Spleen (tissue), 11 donors: ENCODE measurements at regions not wholly inside any gene's neighbourhood (a gene's known extent, or its start where the extent isn't known, plus 50 kb on each side); places are given as distances from the start of the nearest gene placed in this dataset.

Source experiments
- DNase-seq: peaks from one replicate; pipeline ENCODE4 v3.0.0-alpha.2; 2020
- H3K27ac ChIP-seq, 8 donors: fragments of 200-600 bp; sonication (generic) in 7 of 8; 1 replicate in 4 of 8; 2 replicates in 4 of 8; pipeline versions ENCODE4 v1.5.0 to v1.8.0; 2016 to 2021; ENCODE audit warnings: inconsistent platforms in 4 of 8, mild to moderate bottlenecking in 4 of 8, moderate library complexity in 1 of 8
- H3K27me3 ChIP-seq, 7 donors: fragments of 200-600 bp; sonication (generic) in 6 of 7; replicated peaks in 1 of 7; 1 replicate in 4 of 7; 2 replicates in 3 of 7; pipeline versions ENCODE4 v1.5.0 to v1.8.0; 2016 to 2021; ENCODE audit warnings: inconsistent platforms in 3 of 7, mild to moderate bottlenecking in 1 of 7
- H3K36me3 ChIP-seq, 6 donors: fragments of 200-600 bp; sonication (generic) in 5 of 6; 1 replicate in 4 of 6; 2 replicates in 2 of 6; pipeline versions ENCODE4 v1.5.0 to v1.8.0; 2016 to 2021; ENCODE audit warnings: inconsistent platforms in 2 of 6
- H3K4me1 ChIP-seq, 6 donors: fragments of 200-600 bp; sonication (generic) in 5 of 6; 1 replicate in 3 of 6; 2 replicates in 3 of 6; pipeline versions ENCODE4 v1.5.0 to v1.8.0; 2016 to 2021; ENCODE audit warnings: inconsistent platforms in 3 of 6
- H3K4me3 ChIP-seq, 8 donors: fragments of 200-600 bp; sonication (generic) in 7 of 8; 1 replicate in 4 of 8; 2 replicates in 4 of 8; pipeline versions ENCODE4 v1.5.0 to v1.8.0; 2016 to 2021; ENCODE audit warnings: inconsistent platforms in 4 of 8, mild to moderate bottlenecking in 4 of 8, moderate library complexity in 2 of 8
- H3K9me3 ChIP-seq, 8 donors: fragments of 200-600 bp; sonication (generic) in 7 of 8; 1 replicate in 4 of 8; 2 replicates in 4 of 8; pipeline versions ENCODE4 v1.5.0 to v1.8.0; 2016 to 2021; ENCODE audit warnings: inconsistent platforms in 4 of 8
- CTCF ChIP-seq, 11 experiments: fragments of 200-600 bp in 7 of 11; fragments of 450-650 bp in 4 of 11; sonication (generic) in 4 of 11; IDR thresholded peaks in 8 of 11; conservative IDR thresholded peaks in 3 of 11; 1 replicate in 7 of 11; 2 replicates in 4 of 11; pipeline versions ENCODE4 v1.4.0 to v1.8.0; 2016 to 2021; ENCODE audit warnings: antibody characterized with exemption in 11 of 11, inconsistent platforms in 4 of 11, mild to moderate bottlenecking in 1 of 11
- POLR2A ChIP-seq, 3 donors: fragments of 450-650 bp; IDR thresholded peaks; one replicate each; pipeline ENCODE4 v1.5.1; 2017; ENCODE audit warnings: antibody characterized with exemption in 3 of 3, mild to moderate bottlenecking in 1 of 3
- POLR2AphosphoS5 ChIP-seq, 3 donors: sonication (generic); formaldehyde crosslinking; IDR thresholded peaks; one replicate each; pipeline ENCODE4 v1.5.1; 2017; ENCODE audit warnings: antibody characterized with exemption in 3 of 3
- WGBS, 5 donors: extraction: QIAGEN DNeasy Blood & Tissue Kit in 3 of 5; methylation state at CpG; one replicate each; pipeline versions ENCODE4 v1.1.5 to v1.1.7; 2013 to 2018; 5-methylcytosine and 5-hydroxymethylcytosine counted together
- intact Hi-C: fragments of 100-400 bp; cut with DNase I; formaldehyde crosslinking; loops from one replicate; pipeline ENCODE4 v1.15.0; 2023; ENCODE audit warnings: low total_unique reads
- donor health status: healthy with polysubstance abuse.
- donor health status: DM: no; HTN: no; CAD: no; lungs with moderate emphysema.
- donor health status: DM: no; HTN: no; CAD: no.
- donor health status: Bipolar disorder and iron deficiency.
- donor health status: healthy.
- donor health status: DM: no; HTN: no; CAD: no.
- donor health status: DM: yes; HTN: yes; CAD: no.

- H3K4me1 ChIP-seq = no peaks in the 10 kb centered on the region
- no peaks in the 10 kb centered on the region for H3K36me3 ChIP-seq
- DNase-seq = no peak
- no peaks in the 10 kb centered on the region for H3K27me3 ChIP-seq
- no peaks in the 10 kb centered on the region for H3K9me3 ChIP-seq
- 83 to 98% (median 87%) methylated on average over 3 of the region's 3 CpGs for WGBS, 5 donors
- TF ChIP-seq POLR2A (IDR thresholded peaks at IDR 0.05) (no peak), CTCF (IDR thresholded peaks at IDR 0.05 in 8 of 11, conservative IDR thresholded peaks at IDR 0.05 in 3 of 11) (no peak), POLR2AphosphoS5 (IDR thresholded peaks at IDR 0.05) (no peak)
- no peak overlapping the region for H3K27ac ChIP-seq
- H3K4me3 ChIP-seq = no peak overlapping the region
- intact Hi-C loops = no loop called here
Measured at GRCh38 chr3:59117396-59117795, 67.6 kb upstream of the CFAP20DC start.

GRCh38 chr3:59116233-59116537 is 66.4 kb upstream of the CFAP20DC start:
- intact Hi-C loops = no loop called here
- H3K9me3 ChIP-seq = no peaks in the 10 kb centered on the region
- no peak for DNase-seq
- H3K36me3 ChIP-seq = no peaks in the 10 kb centered on the region
- TF ChIP-seq POLR2A (IDR thresholded peaks at IDR 0.05) = no peak
- TF ChIP-seq POLR2AphosphoS5 (IDR thresholded peaks at IDR 0.05) = no peak
- H3K4me1 ChIP-seq = no peaks in the 10 kb centered on the region
- no peak overlapping the region for H3K27ac ChIP-seq
- no peak overlapping the region for H3K4me3 ChIP-seq
- 63 to 88% (median 73%) methylated on average over 2 of the region's 2 CpGs for WGBS, 5 donors
- no peaks in the 10 kb centered on the region for H3K27me3 ChIP-seq

- no peak overlapping the region for H3K4me3 ChIP-seq
- H3K9me3 ChIP-seq = no peaks in the 10 kb centered on the region
- no peaks in the 10 kb centered on the region for H3K27me3 ChIP-seq
- no peak overlapping the region for H3K27ac ChIP-seq
- intact Hi-C loops = no loop called here
- no peaks in the 10 kb centered on the region for H3K4me1 ChIP-seq
- no peak for DNase-seq
- no peaks in the 10 kb centered on the region for H3K36me3 ChIP-seq
- TF ChIP-seq POLR2AphosphoS5 (IDR thresholded peaks at IDR 0.05) = no peak
- TF ChIP-seq POLR2A (IDR thresholded peaks at IDR 0.05) = no peak
- no peak for TF ChIP-seq CTCF (IDR thresholded peaks at IDR 0.05 in 8 of 11, conservative IDR thresholded peaks at IDR 0.05 in 3 of 11)
- 63 to 80% (median 75%) methylated on average over 8 of the region's 8 CpGs for WGBS, 5 donors
Measured at GRCh38 chr3:59115364-59116232, 65.8 kb upstream of the CFAP20DC start.

- Histone ChIP-seq H3K4me3 (no peak overlapping the region), H3K9me3 (no peaks in the 10 kb centered on the region), H3K4me1 (no peaks in the 10 kb centered on the region), H3K27ac (no peak overlapping the region), H3K36me3 (no peaks in the 10 kb centered on the region), H3K27me3 (no peaks in the 10 kb centered on the region)
- intact Hi-C loops = no loop called here
- WGBS, 5 donors = 50 to 61% (median 55%) methylated on average over 5 of the region's 5 CpGs
- no peak for TF ChIP-seq POLR2AphosphoS5 (IDR thresholded peaks at IDR 0.05)
- no peak for TF ChIP-seq POLR2A (IDR thresholded peaks at IDR 0.05)
- TF ChIP-seq CTCF (IDR thresholded peaks at IDR 0.05 in 8 of 11, conservative IDR thresholded peaks at IDR 0.05 in 3 of 11) = no peak
- DNase-seq = no peak
Measured at GRCh38 chr3:59107856-59108815, 58.3 kb upstream of the CFAP20DC start.
